Astrocyte (in vitro differentiated cells and primary cell): ENCODE measurements at regions not wholly inside any gene's neighbourhood (a gene's known extent, or its start where the extent isn't known, plus 50 kb on each side); places are given as distances from the start of the nearest gene placed in this dataset.

Experiments used
- DNase-seq: peaks from one replicate; pipeline ENCODE4 v3.0.0-alpha.2; 2010; ENCODE audit warnings: low read depth
- FAIRE-seq: peaks from 2 replicates; lab custom pipeline; 2011; peaks lifted over from hg19 to GRCh38; lab: Jason Lieb, UNC
- H2AFZ ChIP-seq: 2 replicates; pipeline ENCODE4 v1.6.0; 2012; ENCODE audit warnings: low read depth, low read length, inconsistent platforms
- H3K27ac ChIP-seq: 2 replicates; pipeline ENCODE4 v1.5.1; 2011; ENCODE audit warnings: low read depth, low read length, inconsistent platforms
- H3K27me3 ChIP-seq: 2 replicates; pipeline ENCODE4 v1.6.0; 2011; ENCODE audit warnings: low read length, inconsistent platforms; ENCODE audit not compliant: insufficient read depth
- H3K36me3 ChIP-seq: 2 replicates; pipeline ENCODE4 v1.5.1; 2011; ENCODE audit warnings: low read length, inconsistent platforms; ENCODE audit not compliant: insufficient read depth
- H3K4me1 ChIP-seq: 2 replicates; pipeline ENCODE4 v1.5.1; 2011; ENCODE audit warnings: low read length, inconsistent platforms; ENCODE audit not compliant: insufficient read depth
- H3K4me2 ChIP-seq: 2 replicates; pipeline ENCODE4 v1.6.0; 2012; ENCODE audit warnings: low read length, inconsistent platforms
- H3K4me3 ChIP-seq: 2 replicates; pipeline ENCODE4 v1.5.1; 2011; ENCODE audit warnings: low read depth, mild to moderate bottlenecking, low read length, inconsistent platforms; ENCODE audit not compliant: insufficient read depth
- H3K79me2 ChIP-seq: 2 replicates; pipeline ENCODE4 v1.6.0; 2012; ENCODE audit warnings: mild to moderate bottlenecking, low read length, inconsistent platforms; ENCODE audit not compliant: insufficient read depth
- H3K9ac ChIP-seq: 2 replicates; pipeline ENCODE4 v1.6.0; 2012; ENCODE audit warnings: mild to moderate bottlenecking, low read length, inconsistent platforms
- H3K9me3 ChIP-seq: 2 replicates; pipeline ENCODE4 v1.5.1; 2012; ENCODE audit warnings: low read depth, mild to moderate bottlenecking, low read length, inconsistent platforms; ENCODE audit not compliant: insufficient read depth
- H4K20me1 ChIP-seq: 2 replicates; pipeline ENCODE4 v1.6.0; 2012; ENCODE audit warnings: low read length, inconsistent platforms; ENCODE audit not compliant: insufficient read depth
- H3K27ac Mint-ChIP-seq: one replicate; pipeline ENCODE4 v1.8.0; 2021; ENCODE audit warnings: mild to moderate bottlenecking, mixed read lengths; ENCODE audit not compliant: unreplicated experiment
- H3K27me3 Mint-ChIP-seq: one replicate; pipeline ENCODE4 v1.8.0; 2021; ENCODE audit warnings: low read depth, mixed read lengths; ENCODE audit not compliant: unreplicated experiment
- H3K36me3 Mint-ChIP-seq: one replicate; pipeline ENCODE4 v1.8.0; 2021; ENCODE audit warnings: low read depth, mixed read lengths; ENCODE audit not compliant: unreplicated experiment
- H3K4me1 Mint-ChIP-seq: one replicate; pipeline ENCODE4 v1.8.0; 2021; ENCODE audit warnings: low read depth, mixed read lengths; ENCODE audit not compliant: unreplicated experiment
- H3K4me3 Mint-ChIP-seq: one replicate; pipeline ENCODE4 v1.8.0; 2021; ENCODE audit warnings: mild to moderate bottlenecking, moderate library complexity, mixed read lengths; ENCODE audit not compliant: unreplicated experiment
- H3K9me3 Mint-ChIP-seq: one replicate; pipeline ENCODE4 v1.8.0; 2021; ENCODE audit warnings: mild to moderate bottlenecking, mixed read lengths; ENCODE audit not compliant: unreplicated experiment
- EZH2 ChIP-seq: IDR thresholded peaks from 2 replicates; pipeline ENCODE4 v1.6.1; 2012; ENCODE audit warnings: mild to moderate bottlenecking, low read length, inconsistent platforms; ENCODE audit not compliant: insufficient read depth
- TF ChIP-seq, protein P1 (sequence below): IDR thresholded peaks from 2 replicates; pipeline ENCODE4 v1.5.1; 2011; ENCODE audit warnings: low read depth, mild to moderate bottlenecking, inconsistent platforms, low read length, moderate library complexity; ENCODE audit not compliant: insufficient read depth

DNA sequence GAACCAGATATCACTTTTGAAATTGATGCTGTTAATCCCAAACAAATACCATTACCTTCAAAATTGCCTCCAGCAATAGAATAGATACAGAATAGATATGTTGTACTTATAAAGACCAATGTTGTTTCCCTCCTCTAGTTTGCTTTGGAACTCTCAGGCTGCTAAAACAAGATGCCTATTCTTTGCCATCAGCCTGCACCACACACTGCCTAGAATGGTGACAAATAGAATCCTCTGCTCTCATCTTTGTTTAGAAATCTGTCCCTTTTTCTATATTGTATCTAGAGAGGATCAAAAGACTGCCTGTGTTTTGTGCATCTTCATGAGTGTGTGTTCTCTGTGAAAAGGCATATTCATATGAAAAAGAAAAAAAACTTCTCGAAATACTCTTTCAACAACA lies 349.2 kb upstream of the CCDC54 start:
- Mint-ChIP-seq H3K27me3 (no peaks in the 10 kb centered on the region), H3K4me1 (peaks cover 8% of the 10 kb centered on the region), H3K4me3 (no peak overlapping the region), H3K27ac (no peak overlapping the region), H3K36me3 (no peaks in the 10 kb centered on the region), H3K9me3 (no peaks in the 10 kb centered on the region)
- Histone ChIP-seq H3K36me3 (no peaks in the 10 kb centered on the region), H3K4me1 (no peaks in the 10 kb centered on the region), H3K4me3 (no peak overlapping the region), H2AFZ (no peak overlapping the region), H3K9ac (no peak overlapping the region), H3K79me2 (no peaks in the 10 kb centered on the region), H3K4me2 (no peak overlapping the region), H3K27me3 (no peaks in the 10 kb centered on the region), H3K9me3 (no peaks in the 10 kb centered on the region), H4K20me1 (no peaks in the 10 kb centered on the region), H3K27ac (no peak overlapping the region)
- no peak for FAIRE-seq
- TF ChIP-seq, protein P1, sequence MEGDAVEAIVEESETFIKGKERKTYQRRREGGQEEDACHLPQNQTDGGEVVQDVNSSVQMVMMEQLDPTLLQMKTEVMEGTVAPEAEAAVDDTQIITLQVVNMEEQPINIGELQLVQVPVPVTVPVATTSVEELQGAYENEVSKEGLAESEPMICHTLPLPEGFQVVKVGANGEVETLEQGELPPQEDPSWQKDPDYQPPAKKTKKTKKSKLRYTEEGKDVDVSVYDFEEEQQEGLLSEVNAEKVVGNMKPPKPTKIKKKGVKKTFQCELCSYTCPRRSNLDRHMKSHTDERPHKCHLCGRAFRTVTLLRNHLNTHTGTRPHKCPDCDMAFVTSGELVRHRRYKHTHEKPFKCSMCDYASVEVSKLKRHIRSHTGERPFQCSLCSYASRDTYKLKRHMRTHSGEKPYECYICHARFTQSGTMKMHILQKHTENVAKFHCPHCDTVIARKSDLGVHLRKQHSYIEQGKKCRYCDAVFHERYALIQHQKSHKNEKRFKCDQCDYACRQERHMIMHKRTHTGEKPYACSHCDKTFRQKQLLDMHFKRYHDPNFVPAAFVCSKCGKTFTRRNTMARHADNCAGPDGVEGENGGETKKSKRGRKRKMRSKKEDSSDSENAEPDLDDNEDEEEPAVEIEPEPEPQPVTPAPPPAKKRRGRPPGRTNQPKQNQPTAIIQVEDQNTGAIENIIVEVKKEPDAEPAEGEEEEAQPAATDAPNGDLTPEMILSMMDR = no peak
- no peak for TF ChIP-seq EZH2
- DNase-seq = no peak

DNA sequence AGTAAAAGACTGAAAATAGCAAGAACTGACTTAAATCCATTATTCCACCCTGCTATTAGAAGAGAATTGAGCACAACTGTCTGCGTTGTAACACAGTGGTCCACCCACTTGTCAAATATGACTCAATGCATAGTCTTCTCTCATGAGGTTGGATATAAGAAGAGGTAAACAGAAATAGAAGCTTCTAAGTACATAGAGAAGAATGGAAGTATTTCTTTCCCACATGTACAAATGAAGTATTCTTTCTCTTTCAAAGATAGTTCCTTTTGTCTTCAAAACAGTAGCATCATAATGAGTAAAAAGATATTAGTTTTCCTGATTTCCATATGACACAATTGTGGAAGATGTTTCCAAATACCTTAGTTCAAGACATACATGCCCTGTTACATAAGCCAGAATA lies 348.6 kb upstream of the CCDC54 start:
- DNase-seq = no peak
- Mint-ChIP-seq H3K4me3 (no peak overlapping the region), H3K9me3 (no peaks in the 10 kb centered on the region), H3K36me3 (no peaks in the 10 kb centered on the region), H3K27ac (no peak overlapping the region), H3K4me1 (peaks cover 8% of the 10 kb centered on the region), H3K27me3 (no peaks in the 10 kb centered on the region)
- Histone ChIP-seq H4K20me1 (no peaks in the 10 kb centered on the region), H3K9ac (no peak overlapping the region), H3K27me3 (no peaks in the 10 kb centered on the region), H3K9me3 (no peaks in the 10 kb centered on the region), H3K27ac (no peak overlapping the region), H3K36me3 (no peaks in the 10 kb centered on the region), H3K4me3 (no peak overlapping the region), H3K79me2 (no peaks in the 10 kb centered on the region), H2AFZ (no peak overlapping the region), H3K4me1 (no peaks in the 10 kb centered on the region), H3K4me2 (no peak overlapping the region)
- TF ChIP-seq, protein P1 = no peak
- TF ChIP-seq EZH2 = no peak
- FAIRE-seq = no peak

DNA sequence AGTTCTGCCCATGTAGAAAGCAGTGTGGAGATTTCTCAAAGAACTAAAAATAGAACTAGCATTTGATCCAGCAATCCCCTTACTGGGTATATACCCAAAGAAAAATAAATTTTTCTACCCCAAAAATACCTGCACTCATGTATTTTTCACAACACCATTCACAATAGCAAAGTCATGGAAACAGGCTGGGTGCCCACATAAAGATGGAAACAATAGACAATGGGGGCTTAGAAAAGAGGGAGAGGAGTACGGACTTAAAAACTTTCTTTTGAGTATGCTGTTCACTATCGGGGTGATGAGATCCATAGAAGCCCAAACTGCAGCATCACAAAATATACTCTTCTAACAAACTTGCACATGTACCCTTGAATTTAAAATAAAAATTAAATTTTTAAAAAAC lies 345.1 kb upstream of the CCDC54 start:
- Histone ChIP-seq H3K79me2 (no peaks in the 10 kb centered on the region), H3K36me3 (no peaks in the 10 kb centered on the region), H3K4me3 (no peak overlapping the region), H3K9me3 (peaks cover 3% of the 10 kb centered on the region), H3K4me2 (no peak overlapping the region), H2AFZ (no peak overlapping the region), H3K4me1 (no peaks in the 10 kb centered on the region), H3K9ac (no peak overlapping the region), H3K27me3 (no peaks in the 10 kb centered on the region), H4K20me1 (no peaks in the 10 kb centered on the region), H3K27ac (no peak overlapping the region)
- no peak for DNase-seq
- Mint-ChIP-seq H3K27ac (no peak overlapping the region), H3K4me1 (no peaks in the 10 kb centered on the region), H3K9me3 (no peaks in the 10 kb centered on the region), H3K27me3 (no peaks in the 10 kb centered on the region), H3K36me3 (no peaks in the 10 kb centered on the region), H3K4me3 (no peak overlapping the region)
- no peak for FAIRE-seq
- TF ChIP-seq EZH2 = no peak
- TF ChIP-seq, protein P1 = no peak
